Ovary (tissue), 3 donors: ENCODE measurements at regions not wholly inside any gene's neighbourhood (a gene's known extent, or its start where the extent isn't known, plus 50 kb on each side); places are given as distances from the start of the nearest gene placed in this dataset.

Experiments
- CTCF ChIP-seq, 3 donors: fragments of 450-650 bp in 2 of 3; fragments of 200-600 bp in 1 of 3; IDR thresholded peaks; one replicate each; pipeline versions ENCODE4 v1.5.1 to v1.8.0; 2016 to 2022; ENCODE audit warnings: antibody characterized with exemption in 3 of 3, mild to moderate bottlenecking in 1 of 3
- POLR2A ChIP-seq: fragments of 450-650 bp; IDR thresholded peaks from one replicate; pipeline ENCODE4 v1.6.1; 2017; ENCODE audit warnings: antibody characterized with exemption, mild to moderate bottlenecking, moderate library complexity
- donor health status: DM: no; HTN: no; CAD: no.

GRCh38 chr2:16176971-16177480 lies 236.7 kb downstream of the MYCN start:
- TF ChIP-seq POLR2A (no peak), CTCF (IDR thresholded peaks at IDR 0.05) (no peak)
